ENCODE measurements at regions not wholly inside any gene's neighbourhood (a gene's known extent, or its start where the extent isn't known, plus 50 kb on each side); places are given as distances from the start of the nearest gene placed in this dataset.
"Not testable (repeated sequence)": the region's sequence is repeated elsewhere in the genome, so short reads cannot be mapped to it uniquely, and the experiment has no call there.

DNA sequence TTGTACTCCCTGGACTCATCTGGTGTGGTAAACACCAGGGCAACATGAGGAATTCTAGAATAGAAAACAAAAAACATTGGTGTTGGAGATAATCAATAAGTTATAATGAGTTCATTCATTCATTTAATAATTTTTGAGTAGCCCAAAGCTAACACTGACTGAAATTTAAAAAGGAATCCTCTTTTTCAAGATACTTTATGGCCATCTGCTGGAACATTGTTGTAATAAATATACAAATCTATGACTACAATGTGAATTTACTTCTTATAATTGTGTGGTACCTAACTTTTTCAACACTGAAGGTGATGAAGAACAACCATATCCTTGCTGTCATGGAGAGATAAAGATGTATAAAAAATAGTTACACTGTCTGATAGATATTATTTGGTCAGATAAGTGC is 687.3 kb upstream of the MIS18BP1 start:
- Histone ChIP-seq H3K4me1 (ENCODE audit: insufficient read depth, low read length) (no peaks in the 10 kb centered on the region), H3K36me3 (ENCODE audit: insufficient read depth, low read length) (no peaks in the 10 kb centered on the region), H3K9me3 (ENCODE audit: control insufficient read depth, insufficient read depth, low read length) (no peaks in the 10 kb centered on the region), H3K9ac (ENCODE audit: low read depth, low read length) (no peak overlapping the region)

DNA sequence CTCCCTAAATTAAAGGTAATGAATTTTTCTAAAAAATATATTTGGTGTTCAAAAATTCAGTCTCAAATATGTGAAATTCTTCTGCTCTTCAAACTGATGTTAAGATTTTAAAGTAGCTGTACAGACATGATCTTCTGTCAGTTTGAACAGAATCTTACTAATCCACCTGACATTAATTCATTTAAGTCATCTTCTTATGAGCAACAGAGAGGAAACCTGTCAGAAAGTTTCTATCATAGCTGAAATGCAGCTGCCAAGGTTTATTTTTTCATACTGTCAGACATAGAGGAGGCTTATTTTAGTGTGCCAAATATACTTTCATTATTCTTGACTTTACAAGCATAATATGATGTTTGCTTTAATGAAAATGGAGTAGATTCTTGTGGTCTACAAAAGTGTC is 686.6 kb upstream of the MIS18BP1 start:
- Histone ChIP-seq H3K4me1 (ENCODE audit: insufficient read depth, low read length) (no peaks in the 10 kb centered on the region), H3K9ac (ENCODE audit: low read depth, low read length) (no peak overlapping the region), H3K9me3 (ENCODE audit: control insufficient read depth, insufficient read depth, low read length) (no peaks in the 10 kb centered on the region; the same call in 1 of the 2 replicates), H3K36me3 (ENCODE audit: insufficient read depth, low read length) (no peaks in the 10 kb centered on the region)

DNA sequence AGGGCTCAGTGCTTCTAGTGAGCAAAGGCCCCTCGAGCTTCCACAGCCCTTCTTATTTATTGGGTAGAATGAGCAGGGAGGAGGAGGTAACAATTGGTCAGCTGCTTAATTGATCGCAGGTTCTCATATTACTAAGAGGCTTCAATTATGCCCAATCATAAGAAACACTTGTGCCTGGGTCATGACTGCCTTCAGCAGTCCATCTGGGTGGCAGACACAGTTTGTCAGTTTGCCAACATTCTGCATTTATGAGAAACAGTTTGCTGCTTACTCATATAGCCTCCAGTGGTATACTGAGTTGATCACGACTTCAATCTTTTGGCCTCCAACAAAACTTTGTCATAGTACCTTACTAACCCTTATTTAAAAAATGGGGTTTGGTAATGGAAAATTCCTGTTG is 667.0 kb upstream of the MIS18BP1 start:
- H3K4me1 ChIP-seq (ENCODE audit: insufficient read depth, low read length); H3K9me3 ChIP-seq (ENCODE audit: control insufficient read depth, insufficient read depth, low read length); H3K9ac ChIP-seq (ENCODE audit: low read depth, low read length); H3K36me3 ChIP-seq (ENCODE audit: insufficient read depth, low read length): not testable (repeated sequence)

DNA sequence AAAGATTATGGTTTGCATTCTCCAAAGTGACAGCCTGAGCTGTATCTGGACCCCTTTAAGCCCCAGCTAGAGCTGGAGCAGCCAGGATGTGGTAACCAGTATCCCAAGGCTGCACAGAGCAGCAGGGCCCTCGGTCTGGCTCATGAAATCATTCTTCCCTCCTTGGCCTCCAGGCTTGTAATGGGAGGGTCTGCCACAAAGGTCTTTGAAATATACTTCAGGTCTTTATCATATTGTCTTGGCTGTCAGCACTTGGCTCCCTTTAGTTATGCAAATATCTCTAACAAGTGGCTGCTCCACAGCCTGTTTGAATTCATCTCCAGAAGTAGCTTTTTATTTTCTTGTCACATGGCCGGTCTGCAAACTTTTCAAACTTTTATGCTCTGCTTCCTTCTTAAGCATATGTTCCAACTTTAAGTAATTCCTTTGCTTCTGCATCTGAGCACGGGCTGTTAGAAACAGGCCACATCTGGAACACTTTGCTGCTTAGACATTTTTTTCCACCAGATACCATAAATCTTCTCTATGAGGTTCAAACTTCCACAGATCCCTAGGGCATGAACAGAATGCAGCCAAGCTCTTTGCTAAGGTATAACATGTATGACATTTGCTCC is 663.4 kb upstream of the MIS18BP1 start:
- Histone ChIP-seq H3K36me3 (ENCODE audit: insufficient read depth, low read length) (no peaks in the 10 kb centered on the region), H3K9ac (ENCODE audit: low read depth, low read length) (no peak overlapping the region), H3K4me1 (ENCODE audit: insufficient read depth, low read length) (no peaks in the 10 kb centered on the region), H3K9me3 (ENCODE audit: control insufficient read depth, insufficient read depth, low read length) (no peaks in the 10 kb centered on the region; the same call in 1 of the 2 replicates)

DNA sequence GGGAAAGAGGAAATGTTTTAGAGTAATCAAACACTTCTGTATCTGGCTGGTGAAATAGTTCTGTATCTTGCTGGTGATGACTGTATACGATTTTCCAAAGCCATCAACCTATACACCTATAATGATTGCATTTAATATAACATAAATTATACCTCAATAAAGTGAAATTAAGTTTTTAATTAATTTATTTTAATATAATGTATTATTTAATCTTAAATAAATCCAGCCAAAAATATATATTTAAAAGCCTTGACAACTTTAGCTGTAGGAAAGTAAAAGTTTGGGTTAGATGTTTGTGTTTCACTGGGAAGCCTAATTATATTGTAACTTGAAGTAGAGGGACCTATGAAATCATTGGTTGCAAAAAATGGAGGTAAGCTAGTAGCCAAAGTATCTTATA is 654.8 kb upstream of the MIS18BP1 start:
- Histone ChIP-seq H3K9ac (ENCODE audit: low read depth, low read length) (no peak overlapping the region), H3K4me1 (ENCODE audit: insufficient read depth, low read length) (no peaks in the 10 kb centered on the region), H3K9me3 (ENCODE audit: control insufficient read depth, insufficient read depth, low read length) (no peaks in the 10 kb centered on the region), H3K36me3 (ENCODE audit: insufficient read depth, low read length) (no peaks in the 10 kb centered on the region)

DNA sequence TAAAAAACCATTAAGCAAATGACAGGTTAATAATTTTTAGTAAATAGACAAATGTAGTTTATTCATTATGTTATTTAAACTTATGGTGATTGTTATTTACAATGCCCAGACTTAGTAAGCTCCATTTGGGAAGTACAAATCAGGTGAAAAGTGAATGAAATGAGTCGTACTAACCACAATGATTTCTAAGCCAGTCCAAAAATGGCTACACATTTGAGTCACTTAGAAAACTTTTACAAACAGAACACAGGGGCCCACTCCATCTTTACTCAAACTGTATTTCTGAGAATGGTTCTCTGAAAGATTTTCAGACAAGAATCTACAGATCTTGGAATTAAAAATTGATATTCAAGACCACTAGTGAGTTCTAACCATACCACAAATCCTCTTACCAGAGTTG is 653.3 kb upstream of the MIS18BP1 start:
- Histone ChIP-seq H3K36me3 (ENCODE audit: insufficient read depth, low read length) (no peaks in the 10 kb centered on the region), H3K4me1 (ENCODE audit: insufficient read depth, low read length) (no peaks in the 10 kb centered on the region), H3K9ac (ENCODE audit: low read depth, low read length) (no peak overlapping the region), H3K9me3 (ENCODE audit: control insufficient read depth, insufficient read depth, low read length) (no peaks in the 10 kb centered on the region)

DNA sequence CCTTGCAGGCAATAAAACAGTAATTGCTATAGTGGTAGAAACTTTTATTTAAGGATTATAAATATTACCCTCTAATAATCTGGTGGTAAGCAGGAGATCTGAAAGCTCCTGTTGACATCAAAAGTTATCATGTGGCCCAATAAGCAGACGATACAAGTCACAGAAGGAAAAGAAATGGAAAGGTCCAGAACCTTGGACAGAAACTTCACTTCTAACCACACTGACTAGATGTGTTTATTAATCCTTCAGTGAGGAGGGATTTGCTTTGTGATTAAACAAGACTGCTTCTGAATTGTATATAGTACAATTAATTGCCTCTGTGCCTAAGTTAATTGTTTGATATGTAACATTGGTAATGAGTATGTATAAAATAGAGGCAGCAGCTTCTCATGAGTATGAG is 652.7 kb upstream of the MIS18BP1 start:
- H3K9ac ChIP-seq (ENCODE audit: low read depth, low read length) = no peak overlapping the region
- no peaks in the 10 kb centered on the region for H3K4me1 ChIP-seq (ENCODE audit: insufficient read depth, low read length)
- no peaks in the 10 kb centered on the region for H3K36me3 ChIP-seq (ENCODE audit: insufficient read depth, low read length)
- no peaks in the 10 kb centered on the region for H3K9me3 ChIP-seq (ENCODE audit: control insufficient read depth, insufficient read depth, low read length)

DNA sequence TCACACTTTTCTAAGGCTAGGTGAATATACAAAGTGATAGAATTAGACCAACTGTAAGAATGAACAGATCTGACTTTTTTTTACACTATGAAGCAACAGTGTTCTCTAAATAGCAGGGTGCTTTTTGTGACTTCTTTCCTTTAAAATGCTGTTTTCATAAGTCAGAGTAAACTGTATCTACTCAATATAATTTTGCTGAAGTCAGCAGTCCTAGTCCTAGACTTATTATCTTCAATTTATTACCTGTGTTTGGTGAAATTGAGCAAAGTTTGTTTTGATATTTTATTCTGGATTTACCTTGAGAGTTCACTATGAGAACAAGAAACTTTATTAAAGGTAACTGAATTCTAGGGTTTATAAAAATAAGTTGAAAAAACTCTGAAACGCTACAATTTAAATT is 651.3 kb upstream of the MIS18BP1 start:
- no peak overlapping the region for H3K9ac ChIP-seq (ENCODE audit: low read depth, low read length)
- no peaks in the 10 kb centered on the region for H3K36me3 ChIP-seq (ENCODE audit: insufficient read depth, low read length)

DNA sequence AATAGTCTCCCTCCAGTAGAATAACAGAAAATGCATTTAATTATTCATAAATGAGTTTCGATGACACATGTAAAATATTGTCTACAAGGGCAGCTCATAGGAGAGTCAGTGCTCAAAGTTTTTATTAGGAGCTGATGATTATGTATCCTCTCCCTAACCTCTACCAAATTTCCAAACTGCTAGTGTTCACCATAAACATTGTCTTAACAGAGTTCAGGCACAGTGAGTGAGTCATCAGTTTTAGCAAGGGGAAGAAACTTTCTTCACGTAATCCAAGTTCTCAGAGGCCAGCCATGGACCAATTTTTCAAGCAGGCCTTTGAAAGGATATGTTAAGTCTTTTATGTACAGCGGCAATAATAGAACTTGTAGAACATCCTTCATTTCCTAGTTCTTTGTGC is 649.2 kb upstream of the MIS18BP1 start:
- H3K9ac ChIP-seq (ENCODE audit: low read depth, low read length) = no peak overlapping the region
- no peaks in the 10 kb centered on the region for H3K9me3 ChIP-seq (ENCODE audit: control insufficient read depth, insufficient read depth, low read length)
- H3K36me3 ChIP-seq (ENCODE audit: insufficient read depth, low read length) = no peaks in the 10 kb centered on the region
- no peaks in the 10 kb centered on the region for H3K4me1 ChIP-seq (ENCODE audit: insufficient read depth, low read length)

More for the DNA sequence above, 651.3 kb upstream of the MIS18BP1 start:
- Histone ChIP-seq H3K4me1 (ENCODE audit: insufficient read depth, low read length) (no peaks in the 10 kb centered on the region), H3K9me3 (ENCODE audit: control insufficient read depth, insufficient read depth, low read length) (no peaks in the 10 kb centered on the region)

DNA sequence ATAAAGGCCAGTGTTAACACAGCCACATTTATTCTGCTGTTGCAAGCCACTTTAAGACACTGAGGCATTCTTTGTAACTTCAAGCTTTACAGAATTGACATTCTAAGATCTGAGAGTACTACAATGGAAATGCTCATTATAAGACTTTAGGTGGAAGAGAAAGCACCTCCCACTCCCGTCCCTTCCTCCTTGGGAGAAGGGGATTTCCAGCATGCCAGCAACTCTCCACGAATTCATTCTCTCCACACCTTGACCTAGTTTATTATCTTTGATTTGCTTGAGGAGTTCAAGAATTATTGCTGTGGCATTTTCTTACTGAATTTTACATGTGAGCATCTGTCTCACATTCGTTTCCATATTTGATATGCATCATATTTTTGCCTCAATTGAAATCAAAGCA is 644.4 kb upstream of the MIS18BP1 start:
- Histone ChIP-seq H3K36me3 (ENCODE audit: insufficient read depth, low read length) (no peaks in the 10 kb centered on the region; the same call in 1 of the 2 replicates), H3K9ac (ENCODE audit: low read depth, low read length) (no peak overlapping the region)

DNA sequence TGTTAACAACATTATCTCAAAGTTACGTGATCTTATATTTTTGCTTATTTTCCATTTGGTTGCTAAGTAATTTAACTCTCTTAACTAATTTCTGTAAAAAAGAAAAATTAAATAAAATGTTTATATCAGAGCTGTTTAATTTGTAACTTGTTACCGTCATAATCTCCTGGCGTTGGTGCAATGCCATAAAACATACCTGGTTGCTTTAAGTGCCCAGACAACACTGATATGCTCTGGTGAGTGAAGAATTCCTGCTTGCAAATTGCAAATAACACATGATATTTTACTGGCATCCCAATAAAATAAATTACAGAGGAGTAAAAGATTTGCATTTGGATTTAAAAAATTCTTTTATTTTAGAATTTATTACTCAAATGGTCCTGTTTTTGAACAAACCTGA is 640.1 kb upstream of the MIS18BP1 start:
- Histone ChIP-seq H3K4me1 (ENCODE audit: insufficient read depth, low read length) (peaks cover 12% of the 10 kb centered on the region; the same call in 1 of the 2 replicates), H3K9ac (ENCODE audit: low read depth, low read length) (no peak overlapping the region), H3K36me3 (ENCODE audit: insufficient read depth, low read length) (no peaks in the 10 kb centered on the region; the same call in 1 of the 2 replicates), H3K9me3 (ENCODE audit: control insufficient read depth, insufficient read depth, low read length) (no peaks in the 10 kb centered on the region)

More for the DNA sequence above, 644.4 kb upstream of the MIS18BP1 start:
- Histone ChIP-seq H3K9me3 (ENCODE audit: control insufficient read depth, insufficient read depth, low read length) (no peaks in the 10 kb centered on the region), H3K4me1 (ENCODE audit: insufficient read depth, low read length) (0 out of 2 replicates have a peak, but pooled peaks cover 2% of the 10 kb centered on the region)

DNA sequence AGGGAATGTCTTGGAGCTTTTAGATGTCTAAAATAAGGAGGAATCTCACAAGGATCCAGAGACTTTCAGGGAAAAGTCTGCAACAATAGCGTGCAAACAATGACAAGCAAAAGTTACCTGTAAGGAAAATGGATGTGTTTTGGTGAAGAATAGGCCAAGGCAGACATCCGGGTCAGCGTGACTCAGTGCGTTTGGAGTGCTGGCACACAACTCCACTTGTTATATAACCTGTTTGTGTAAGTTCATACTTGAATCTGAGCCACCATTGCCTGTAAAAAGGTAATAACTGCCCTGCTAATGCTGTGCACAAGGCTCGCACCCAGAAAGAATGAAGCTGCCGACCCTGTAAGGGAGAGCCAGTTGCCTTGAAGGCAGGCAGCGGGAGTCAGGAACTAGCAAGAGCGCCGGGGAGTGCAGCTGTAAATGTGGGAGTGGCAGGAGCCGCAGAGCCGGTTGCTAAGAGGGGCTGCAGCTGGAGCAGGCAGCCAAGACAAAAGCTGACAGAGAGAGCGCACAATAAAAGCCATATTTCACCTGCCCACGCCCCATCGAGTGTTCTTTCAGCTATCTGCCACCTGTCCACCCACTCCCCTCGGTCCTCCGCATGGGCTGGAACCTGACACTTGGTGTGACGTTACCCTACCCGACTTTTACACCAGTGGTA is 638.5 kb upstream of the MIS18BP1 start:
- Histone ChIP-seq H3K36me3 (ENCODE audit: insufficient read depth, low read length) (no peaks in the 10 kb centered on the region; the same call in 1 of the 2 replicates), H3K9me3 (ENCODE audit: control insufficient read depth, insufficient read depth, low read length) (no peaks in the 10 kb centered on the region), H3K4me1 (ENCODE audit: insufficient read depth, low read length) (peaks cover 12% of the 10 kb centered on the region; the same call in 1 of the 2 replicates), H3K9ac (ENCODE audit: low read depth, low read length) (peak overlapping the region; percentile 44; the same call in 1 of the 2 replicates)

DNA sequence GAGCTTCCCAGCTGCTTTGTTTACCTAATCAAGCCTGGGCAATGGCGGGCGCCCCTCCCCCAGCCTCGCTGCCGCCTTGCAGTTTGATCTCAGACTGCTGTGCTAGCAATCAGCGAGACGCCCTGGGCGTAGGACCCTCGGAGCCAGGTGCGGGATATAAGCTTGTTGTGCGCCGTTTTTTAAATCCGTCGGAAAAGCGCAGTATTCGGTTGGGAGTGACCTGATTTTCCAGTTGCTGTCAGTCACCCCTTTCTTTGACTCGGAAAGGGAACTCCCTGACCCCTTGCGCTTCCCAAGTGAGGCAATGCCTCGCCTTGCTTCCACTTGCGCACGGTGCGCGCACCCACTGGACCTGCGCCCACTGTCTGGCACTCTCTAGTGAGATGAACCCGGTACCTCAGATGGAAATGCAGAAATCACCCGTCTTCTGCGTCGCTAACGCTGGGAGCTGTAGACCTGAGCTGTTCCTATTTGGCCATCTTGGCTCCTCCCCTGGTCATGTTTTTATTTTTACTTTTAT is 635.8 kb upstream of the MIS18BP1 start:
- H3K36me3 ChIP-seq (ENCODE audit: insufficient read depth, low read length); H3K9me3 ChIP-seq (ENCODE audit: control insufficient read depth, insufficient read depth, low read length): not testable (repeated sequence)
- H3K9ac ChIP-seq (ENCODE audit: low read depth, low read length) = peak overlapping the region; percentile 47; the same call in 1 of the 2 replicates
- H3K4me1 ChIP-seq (ENCODE audit: insufficient read depth, low read length) = peaks cover 12% of the 10 kb centered on the region; the same call in 1 of the 2 replicates

DNA sequence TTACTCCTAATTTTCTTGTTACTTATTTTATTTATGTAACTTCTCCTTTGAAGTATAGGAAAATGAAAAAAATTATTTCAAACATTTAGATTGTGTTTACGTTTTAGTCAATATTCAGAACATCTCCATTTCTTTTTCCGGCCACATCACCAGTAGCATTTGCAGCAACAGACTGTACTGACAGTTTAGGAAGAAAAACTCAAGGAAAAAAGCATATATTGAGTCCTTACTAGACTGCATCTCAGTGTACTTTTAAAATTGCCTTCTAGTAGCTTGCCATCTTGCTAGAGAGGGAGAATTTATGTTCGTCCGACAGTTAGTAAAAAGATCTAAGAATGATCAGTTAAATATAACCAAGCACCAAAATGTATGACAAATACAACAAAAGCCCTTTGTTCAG is 625.0 kb upstream of the MIS18BP1 start:
- no peak overlapping the region for H3K9ac ChIP-seq (ENCODE audit: low read depth, low read length)
- no peaks in the 10 kb centered on the region for H3K36me3 ChIP-seq (ENCODE audit: insufficient read depth, low read length)
- H3K4me1 ChIP-seq (ENCODE audit: insufficient read depth, low read length) = 0 out of 2 replicates have a peak, but pooled peaks cover 4% of the 10 kb centered on the region
- H3K9me3 ChIP-seq (ENCODE audit: control insufficient read depth, insufficient read depth, low read length) = no peaks in the 10 kb centered on the region

DNA sequence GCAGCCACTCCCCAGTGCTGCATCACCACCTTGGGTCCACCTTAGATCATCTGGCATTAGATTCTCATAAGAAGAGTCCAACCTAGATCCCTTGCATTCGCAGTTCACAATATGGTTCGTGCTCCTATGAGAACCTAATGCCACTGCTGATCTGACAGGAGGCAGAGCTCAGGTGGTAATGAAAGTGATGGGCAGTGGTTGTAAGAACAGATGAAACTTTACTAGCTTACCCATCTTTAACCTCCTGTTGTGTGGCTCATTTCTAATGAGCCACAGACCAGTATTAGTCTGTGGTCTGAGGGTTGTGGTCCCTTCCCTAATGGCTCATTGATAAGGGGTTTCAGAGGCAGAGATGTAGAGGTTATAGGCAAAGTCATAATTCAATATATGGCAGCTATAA is 615.9 kb upstream of the MIS18BP1 start:
- no peaks in the 10 kb centered on the region for H3K36me3 ChIP-seq (ENCODE audit: insufficient read depth, low read length)
- no peak overlapping the region for H3K9ac ChIP-seq (ENCODE audit: low read depth, low read length)
- peaks cover 10% of the 10 kb centered on the region for H3K9me3 ChIP-seq (ENCODE audit: control insufficient read depth, insufficient read depth, low read length)
- no peaks in the 10 kb centered on the region for H3K4me1 ChIP-seq (ENCODE audit: insufficient read depth, low read length)
